Activated CD4-positive, alpha-beta T cell treated with anti-CD3 and anti-CD28 coated beads, Interleukin-2, amount 50 U/mL, for 16 hours (primary cell): ENCODE measurements at regions not wholly inside any gene's neighbourhood (a gene's known extent, or its start where the extent isn't known, plus 50 kb on each side); places are given as distances from the start of the nearest gene placed in this dataset.
"Not testable (repeated sequence)": the region's sequence is repeated elsewhere in the genome, so short reads cannot be mapped to it uniquely, and the experiment has no call there.

ENCODE experiments used
- DNase-seq: peaks from one replicate; pipeline ENCODE4 v3.0.0-alpha.2; 2020

DNA sequence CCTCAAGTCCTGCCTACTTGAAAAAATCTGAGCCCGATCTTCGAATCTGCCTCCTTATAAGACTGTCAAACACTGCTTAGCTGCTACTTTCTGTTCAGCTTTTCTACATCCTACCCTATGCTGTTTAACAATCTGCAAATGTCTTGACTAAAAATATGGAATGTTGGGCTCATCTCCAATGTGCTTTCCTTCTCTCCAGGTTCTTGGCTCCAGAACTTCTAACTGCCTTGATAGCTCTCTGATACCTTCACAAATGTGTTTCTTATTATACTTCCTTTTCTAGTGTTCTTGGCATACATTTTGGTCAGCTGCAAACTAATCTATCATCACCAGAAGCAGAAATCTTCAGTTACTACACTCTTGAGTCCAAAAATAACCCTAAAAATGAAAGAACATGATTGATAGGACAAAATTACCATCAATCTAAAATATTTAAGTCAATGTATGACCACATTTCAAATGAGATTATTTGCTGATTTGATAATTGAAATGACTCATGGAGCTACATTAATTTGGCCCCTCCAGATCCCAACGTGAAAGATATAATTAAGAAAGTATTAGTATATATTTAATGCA lies 372.3 kb upstream of the MON1B start:
- no peak for DNase-seq

DNA sequence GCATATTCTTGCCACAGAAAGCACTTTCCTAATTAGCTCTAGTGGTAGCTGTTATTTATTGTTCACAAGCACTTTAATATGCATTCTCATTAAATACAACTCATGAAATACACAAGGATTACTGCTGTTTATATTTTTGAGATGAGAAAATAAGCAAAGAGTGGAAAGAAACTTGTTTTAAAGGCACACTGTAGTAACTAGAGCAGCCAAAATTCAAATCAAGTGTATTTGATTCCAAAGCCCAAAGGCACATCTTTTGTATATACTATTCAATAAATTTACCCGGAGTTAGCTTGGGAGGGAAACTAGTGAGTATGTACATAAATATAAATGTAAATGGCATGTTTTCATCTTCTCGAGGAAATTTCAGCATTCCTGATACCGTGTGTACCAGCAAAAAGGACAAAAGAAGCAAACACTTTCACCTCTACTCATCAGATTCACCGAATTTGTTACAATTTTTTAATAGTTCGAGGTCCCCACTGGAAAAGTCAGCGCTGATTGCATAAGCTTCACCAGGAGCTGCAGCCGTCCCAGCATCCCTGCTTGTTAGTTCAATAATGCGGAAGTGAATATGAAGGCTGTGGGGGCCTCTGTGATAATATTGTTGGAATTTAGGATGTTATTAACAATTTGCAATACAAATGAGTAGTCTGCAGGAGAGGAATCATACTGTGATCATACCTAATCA lies 371.6 kb upstream of the MON1B start:
- DNase-seq = no peak

DNA sequence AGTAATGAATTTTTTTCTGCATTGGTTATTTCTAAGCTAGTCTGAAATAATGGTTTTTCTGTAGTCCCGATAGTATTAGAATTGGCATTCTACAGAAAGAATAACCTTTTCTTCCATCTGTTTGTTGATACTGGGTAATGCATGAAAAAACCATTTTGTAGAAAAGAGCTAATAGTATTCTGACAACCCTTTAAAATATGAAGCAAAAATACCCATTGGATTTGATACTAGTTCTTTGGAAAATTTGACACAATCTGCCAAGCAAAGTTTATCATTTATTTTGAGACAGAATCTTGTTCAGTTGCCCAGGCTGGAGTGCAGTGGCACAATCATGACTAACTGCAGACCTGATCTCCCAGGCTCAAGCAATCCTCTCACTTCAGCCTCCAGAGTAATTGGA lies 366.8 kb upstream of the MON1B start:
- DNase-seq = no peak

DNA sequence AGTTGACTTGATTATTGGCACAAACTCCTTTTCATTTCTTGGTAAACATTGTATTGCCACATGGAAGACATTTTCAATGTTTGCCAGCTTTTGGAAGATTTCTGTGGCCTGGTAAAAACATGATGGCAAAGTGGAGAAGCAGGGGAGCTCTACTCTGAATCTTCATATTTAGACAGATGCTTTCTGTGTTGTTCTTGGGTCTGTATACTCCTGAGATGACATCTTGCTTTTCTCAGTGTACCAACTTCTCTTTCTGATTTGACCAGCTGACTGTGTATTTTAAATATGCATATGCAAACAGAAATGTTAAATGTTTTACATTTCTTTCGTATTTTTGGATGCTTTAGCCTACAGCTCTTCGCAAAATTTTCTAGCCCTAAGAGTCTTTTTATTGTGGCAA lies 366.2 kb upstream of the MON1B start:
- DNase-seq = no peak

DNA sequence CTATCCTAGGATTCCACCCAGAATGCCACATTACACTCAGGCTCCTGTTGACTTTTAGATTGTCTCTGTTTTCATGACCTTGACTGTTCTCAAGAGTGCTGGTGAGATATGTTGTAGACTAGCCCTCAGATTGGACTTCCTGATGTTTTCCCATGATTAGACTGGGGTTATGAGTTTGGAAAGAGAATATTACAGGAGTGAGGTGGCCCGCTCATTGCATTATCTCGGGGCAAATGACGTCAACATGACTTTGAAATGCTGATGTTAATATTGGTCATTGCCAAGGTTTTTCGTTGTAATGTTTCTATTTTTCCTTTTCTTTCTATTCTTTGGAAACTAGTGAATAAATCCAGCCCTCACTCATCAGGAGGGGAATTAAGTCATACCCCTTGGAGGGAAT lies 355.7 kb upstream of the MON1B start:
- DNase-seq = no peak

DNA sequence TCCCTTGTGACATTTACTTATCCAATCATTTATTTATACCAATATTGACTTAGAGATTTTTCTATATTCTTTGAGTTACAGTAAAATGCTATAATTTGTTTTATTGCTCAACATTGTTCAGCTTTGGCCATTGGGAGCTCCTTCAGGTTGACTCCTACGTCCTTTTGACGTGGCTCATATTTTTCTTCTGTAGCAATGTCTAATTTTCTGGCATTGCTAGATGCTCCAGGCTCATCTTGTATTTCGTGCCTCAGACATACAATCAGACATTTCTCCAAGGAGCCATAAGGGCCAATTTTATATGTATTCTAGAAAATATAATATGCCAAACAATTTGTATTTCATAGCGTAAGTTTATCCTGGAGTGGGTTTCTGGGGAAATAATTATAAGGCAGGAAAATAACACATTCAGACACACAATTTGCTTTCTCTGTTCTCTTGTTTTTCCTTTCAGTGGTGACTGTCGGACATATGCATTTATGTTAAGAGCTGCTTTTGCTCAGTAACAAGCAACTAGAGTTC lies 355.1 kb upstream of the MON1B start:
- no peak for DNase-seq

DNA sequence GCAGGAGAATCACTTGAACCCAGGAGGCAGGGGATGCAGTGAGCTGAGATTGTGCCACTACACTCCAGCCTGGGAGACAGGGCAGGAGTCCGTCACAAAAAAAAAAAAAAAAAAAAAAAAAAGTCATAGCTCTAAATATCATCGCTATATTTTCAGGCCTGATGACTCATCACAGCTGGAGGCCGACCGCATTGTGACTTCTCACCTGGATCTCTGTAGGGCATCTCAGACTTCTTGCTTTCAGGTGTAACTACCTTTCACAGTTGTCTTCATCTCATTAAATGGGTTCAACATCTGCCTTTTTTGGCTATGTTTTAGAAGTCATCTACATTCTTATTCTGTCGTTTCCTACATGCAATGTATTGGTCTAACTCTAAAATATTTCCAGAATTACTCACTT lies 353.1 kb upstream of the MON1B start:
- no peak for DNase-seq

DNA sequence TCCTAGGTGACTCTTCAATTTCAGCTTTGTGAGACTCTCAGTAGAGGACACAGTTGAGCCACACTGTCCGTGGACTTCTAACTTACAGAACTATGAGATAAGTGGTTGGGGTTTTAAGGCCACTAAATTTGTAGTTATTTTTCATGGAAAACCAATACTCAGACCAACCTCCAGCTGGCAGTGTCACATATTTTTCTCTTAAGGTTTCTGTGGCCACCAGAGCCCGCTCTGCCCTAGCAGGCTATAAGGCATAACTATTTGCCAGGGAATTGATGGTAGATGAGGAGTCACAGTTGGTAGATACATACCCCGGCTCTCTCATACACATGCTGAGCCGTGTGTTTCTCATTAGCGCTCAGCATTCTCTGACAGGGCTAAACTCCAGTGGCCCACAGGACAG lies 336.8 kb upstream of the MON1B start:
- DNase-seq = no peak

DNA sequence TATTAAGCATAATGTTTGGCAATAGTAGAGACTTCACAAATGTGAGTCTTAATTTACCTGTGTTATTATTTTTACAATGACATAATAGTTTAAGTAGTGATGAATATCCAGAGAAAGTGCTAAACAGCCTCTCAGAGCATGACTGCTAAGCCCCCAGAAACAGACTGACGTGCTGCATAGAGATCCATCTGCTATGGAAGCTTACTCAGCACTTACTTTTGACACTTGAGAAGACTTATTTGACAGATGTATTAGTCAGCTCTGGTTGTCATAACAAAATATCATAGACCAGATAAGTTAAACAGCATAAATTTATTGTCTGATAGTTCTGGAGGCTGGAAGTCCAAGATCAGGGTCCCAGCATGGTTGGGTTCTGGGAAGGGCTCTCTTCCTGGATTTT lies 334.9 kb upstream of the MON1B start:
- no peak for DNase-seq

DNA sequence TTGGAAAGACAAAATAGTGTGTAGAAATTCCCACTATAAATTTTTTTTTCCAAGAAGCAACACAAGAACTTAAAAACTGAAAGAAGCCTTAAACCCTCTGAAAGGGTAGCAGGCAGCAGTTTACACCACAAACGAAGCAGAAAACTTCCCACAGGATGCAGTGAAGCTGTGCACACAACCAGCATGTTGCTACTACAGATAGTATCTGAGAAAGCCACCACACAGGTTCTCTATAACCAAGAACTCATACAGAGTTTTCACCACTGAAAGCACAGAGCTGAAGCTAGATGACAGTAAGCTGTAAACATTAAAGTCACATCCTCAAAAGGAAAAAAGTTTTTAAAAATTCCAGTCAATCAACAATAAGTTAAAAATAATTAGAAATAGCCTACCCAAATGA lies 333.6 kb upstream of the MON1B start:
- no peak for DNase-seq

DNA sequence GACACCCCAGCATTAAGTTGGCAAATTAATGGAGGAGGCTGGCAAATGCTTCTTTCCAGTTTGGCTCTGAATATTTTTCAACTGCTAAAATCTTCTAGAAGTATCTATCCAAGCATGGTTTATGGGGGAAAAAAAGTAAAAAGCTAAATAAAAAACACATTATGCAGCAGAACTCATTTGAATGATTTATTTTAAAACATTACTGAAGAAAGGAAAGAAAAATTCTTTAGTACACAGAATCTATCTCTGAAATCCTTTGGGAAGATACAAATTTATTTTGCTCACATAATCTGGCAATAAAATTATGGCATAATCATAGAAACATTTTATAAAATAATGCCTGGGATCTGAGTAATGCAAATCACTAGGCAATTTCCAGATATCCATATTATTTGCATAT lies 328.1 kb upstream of the MON1B start:
- no peak for DNase-seq

DNA sequence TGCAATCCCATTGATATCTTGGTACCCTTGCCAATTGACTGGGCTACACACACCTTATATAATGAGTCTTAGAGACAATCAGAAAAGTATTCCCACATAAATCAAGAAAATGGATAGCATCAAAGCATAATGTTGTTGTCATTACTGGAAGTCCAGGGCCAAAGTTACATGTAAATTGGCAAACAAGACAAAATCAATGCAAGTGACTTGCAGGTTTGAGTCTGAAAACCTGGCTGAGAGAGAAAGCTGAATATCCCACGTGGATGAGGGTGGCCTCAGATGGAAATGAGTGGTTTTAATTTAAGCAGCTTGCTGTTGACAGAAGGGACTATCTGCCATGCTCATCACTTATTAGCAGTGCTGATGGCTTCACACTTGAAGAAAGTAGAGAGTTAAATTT lies 324.0 kb upstream of the MON1B start:
- DNase-seq = no peak

DNA sequence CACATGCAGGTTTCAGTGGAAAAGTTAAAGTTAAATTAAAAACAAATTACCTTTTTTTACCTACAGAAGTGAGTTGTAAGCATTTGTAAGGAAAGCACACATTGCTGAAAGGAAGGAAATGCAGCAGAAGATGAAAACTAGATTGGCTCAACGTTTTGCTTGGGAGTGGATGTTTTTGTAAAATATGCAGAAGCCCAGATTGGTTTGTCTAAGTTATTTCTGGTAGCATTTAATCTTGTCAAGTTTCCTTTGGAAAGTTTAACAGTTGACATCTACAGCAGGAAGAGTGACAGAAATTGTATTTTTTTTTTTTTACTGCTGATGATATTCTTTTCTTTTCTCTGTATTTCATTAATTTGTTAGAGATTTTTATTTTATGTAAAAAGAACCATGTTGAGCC lies 315.1 kb upstream of the MON1B start:
- DNase-seq = no peak

DNA sequence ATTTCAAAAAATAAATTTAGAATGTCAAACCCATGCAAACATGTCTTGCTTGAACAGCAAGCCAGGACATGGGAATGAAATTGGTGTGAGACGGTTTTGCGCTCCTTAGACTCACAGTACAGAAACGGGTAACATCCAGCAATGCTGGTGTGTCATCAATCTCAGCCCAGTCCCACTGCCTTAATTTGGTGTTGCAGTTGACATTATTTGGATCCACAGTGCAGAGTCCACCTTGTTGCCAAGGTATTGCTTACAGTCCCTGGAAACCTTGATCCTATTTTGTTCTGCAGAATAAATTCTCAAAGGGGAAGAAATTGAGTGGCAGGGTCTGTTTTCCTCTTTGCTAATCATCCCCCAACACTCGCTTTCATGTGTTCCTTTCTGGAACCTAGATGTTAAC lies 311.6 kb upstream of the MON1B start:
- no peak for DNase-seq

DNA sequence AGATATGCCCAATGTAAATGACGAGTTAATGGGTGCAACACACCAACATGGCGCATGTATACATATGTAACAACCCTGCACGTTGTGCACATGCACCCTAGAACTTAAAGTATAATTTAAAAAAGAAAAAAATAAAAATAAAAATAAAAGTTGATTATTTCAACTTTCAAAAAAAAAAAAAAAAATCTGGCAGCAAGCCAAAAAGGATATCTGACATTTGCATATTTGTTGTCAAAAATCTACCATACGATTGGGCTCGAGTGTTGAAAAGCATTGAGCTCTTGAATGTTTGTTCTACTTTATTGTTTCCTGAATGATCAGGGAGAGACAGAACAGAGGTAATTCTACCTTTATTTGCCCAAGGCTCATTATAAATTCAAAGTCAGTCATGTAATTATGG lies 310.5 kb upstream of the MON1B start:
- not testable (repeated sequence) for DNase-seq

DNA sequence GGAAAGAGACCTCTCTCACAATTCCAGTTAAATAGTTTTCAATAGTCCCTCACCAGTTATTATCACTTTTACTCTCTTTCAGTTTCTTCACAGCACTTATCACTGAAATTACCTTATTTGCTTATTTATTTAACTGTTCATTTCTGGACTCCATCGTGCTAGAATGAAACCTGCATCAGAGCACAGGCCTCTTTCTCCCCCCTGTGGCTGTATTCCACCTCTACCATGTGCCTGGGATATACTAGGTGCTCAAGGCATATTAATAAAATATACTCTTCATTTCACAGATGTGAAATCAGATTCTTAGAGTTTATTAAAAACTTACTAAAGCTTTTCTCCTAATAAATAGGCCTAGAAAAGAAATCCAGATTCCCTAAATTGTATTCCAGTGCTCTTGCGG lies 308.9 kb upstream of the MON1B start:
- DNase-seq = no peak

DNA sequence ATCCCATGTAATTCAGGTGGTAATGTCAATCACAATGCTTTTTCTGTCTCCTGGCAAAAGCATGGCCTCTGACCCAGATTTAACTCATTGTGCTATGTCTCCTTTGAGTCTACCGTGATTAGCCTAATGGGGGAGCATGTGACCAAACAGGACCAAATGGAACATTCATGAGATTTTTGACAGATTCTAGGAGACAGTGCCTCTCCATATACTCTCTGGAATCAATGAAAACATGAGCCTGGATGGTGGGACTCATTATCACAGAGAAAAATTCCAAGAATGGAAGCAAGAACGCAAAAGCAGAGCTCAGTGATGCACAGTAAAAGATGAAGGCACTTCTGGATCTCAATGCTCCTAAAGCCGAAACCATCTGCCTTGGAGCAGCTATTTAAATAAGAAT lies 307.9 kb upstream of the MON1B start:
- DNase-seq = no peak

DNA sequence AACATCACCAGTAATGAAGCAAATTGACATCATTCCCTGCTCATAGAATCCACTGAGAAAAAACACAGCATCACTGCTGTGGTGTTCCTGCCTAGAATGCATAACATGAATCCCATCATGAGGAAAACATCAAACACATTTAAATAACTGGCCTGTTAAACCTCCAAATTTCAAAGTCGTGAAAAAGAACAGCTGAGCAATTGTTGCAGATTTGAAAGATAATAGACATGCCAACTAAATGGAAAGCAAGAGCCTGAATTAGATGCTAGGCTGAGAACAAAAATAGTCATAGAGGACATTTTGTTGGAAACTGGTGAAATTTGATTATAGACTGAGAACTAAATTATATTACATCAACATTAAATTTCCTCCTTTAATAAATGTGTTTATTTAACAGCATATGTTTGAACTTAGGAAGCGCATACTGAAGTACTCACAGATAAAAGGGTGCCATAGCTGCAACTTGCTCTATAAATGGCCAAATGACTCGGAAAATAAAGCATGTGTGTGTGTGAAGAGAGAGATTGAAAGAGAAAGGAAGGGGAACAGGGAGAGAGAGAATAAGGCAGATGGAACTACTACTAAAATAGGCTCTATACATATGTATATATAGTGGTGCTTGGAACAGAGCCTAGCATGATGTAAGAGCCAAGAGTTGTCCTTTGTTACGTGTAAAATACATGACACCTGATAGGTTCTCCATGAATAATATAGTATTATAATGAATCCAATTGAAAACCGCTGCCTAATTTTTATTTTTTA lies 305.0 kb upstream of the MON1B start:
- no peak for DNase-seq

DNA sequence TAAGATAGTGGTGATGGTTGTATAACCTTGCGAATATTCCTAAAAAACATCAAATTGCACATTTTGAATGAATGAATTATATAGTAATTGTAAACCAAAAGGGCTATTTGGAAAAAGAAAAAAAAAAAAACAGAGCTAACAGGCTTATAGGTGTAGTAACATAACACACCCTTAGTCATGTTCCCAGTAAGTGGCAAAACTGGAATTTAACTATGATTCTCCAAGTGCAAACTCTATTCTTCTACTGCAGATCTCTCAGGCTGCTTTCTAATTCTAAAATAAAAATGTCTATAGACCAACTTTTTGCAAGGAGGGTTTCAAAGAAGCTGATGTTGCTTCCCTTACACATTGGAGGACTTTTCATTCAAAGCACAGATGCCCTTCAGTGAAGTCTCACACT lies 293.2 kb upstream of the MON1B start:
- DNase-seq = no peak

DNA sequence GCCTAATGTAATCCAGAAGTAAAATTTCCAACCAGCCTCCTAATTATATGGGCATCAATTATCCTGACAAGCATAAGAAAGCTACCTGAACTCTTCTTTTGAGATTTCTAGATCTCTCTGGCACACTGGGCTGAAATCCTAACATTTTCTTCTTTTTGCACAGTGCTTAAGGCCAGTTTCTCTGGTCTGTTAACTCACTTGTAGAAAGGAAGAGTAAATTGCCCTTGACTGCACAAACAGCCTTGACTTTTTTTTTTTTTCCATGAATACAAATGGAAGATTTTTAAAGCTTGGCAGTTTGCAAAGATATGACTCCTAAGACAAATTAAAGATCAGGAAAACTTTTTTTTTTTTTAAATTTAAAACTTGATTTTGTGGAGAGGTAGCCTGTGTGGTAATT lies 291.2 kb upstream of the MON1B start:
- DNase-seq = no peak

DNA sequence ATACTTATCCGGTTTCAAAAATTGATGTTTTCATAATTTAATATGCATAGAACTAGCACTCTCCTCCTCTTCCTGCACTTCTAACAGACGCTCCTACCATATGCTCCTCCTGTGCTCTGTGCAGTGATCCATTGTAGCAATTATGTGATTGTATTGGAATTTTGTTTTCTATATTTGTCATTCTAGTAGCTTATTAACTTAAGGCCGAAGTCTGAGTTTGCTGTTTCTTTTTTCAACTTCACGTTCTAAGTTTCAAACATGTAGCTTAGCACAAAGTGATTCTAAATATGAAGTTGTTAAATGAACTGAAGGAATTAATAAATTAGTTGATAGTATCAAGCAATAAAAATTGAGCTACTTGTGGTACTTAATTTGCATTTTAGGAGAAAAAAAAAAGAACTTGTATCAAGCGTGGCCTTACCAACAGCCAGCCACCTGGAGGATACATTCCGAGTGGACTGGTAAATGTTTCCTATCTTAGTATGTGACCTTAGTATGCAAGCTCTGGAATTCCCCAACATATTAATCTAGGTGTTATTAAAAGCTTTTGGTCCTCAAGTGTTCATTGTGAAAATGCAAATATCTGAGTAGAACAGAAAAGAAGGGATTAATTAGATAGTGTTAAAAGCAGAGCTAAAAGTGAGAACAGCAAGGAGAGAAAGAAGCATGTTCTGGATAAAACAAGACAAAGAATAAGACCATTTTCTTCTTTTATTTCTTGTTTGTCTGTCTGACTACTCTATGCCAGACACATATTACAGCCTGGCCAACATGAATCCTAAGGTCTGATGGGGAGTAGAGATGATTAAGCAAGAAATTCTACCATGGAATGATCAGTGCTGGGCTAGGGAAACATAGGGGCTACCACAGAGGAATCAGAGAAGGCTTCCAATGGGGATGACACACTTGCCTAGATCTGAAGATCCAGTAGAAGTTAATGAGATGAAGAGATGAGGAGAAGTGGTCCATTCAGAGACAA lies 290.4 kb upstream of the MON1B start:
- no peak for DNase-seq

DNA sequence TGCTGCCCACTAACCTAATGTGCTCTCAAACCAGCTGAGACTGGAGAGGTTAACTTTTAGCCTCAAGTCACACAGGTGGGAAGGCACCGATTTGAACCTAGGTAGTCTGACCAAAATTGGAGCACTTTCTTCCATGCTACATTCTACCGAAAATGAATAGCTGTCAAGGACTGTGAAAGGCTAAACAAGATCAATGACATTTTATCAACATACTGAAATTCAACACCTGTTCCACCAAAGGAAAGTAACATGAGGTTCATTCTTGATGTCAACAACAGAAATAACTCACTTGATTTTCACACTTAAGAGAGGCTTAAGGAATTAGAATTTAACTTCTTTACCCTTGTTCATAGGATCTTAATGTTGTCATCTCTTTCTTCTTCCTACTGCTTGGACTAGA lies 284.4 kb upstream of the MON1B start:
- DNase-seq = no peak

DNA sequence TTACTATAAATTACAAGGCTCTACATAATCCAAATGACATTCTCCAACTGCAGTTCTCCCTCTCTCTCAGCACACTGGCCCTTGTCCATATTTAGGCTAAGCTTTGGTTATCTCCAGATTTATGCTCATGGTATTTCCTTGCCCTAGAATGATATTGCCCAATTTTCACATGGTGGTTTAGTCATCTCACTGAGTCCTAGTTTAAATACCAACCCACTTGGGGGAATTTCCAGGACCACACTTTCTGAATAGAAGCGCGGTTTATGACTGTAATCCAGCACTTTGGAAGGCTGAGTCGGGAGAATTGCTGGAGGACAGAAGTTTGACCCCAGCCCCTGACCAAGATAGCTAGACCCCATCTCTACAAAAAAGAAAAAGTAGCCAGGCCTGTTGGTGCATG lies 280.1 kb upstream of the MON1B start:
- DNase-seq = no peak
